ENCODE measurements at regions not wholly inside any gene's neighbourhood (a gene's known extent, or its start where the extent isn't known, plus 50 kb on each side); places are given as distances from the start of the nearest gene placed in this dataset.

GRCh38 chr12:91361864-91362263 is 179.2 kb upstream of the DCN start:
- TF ChIP-seq, protein P1, sequence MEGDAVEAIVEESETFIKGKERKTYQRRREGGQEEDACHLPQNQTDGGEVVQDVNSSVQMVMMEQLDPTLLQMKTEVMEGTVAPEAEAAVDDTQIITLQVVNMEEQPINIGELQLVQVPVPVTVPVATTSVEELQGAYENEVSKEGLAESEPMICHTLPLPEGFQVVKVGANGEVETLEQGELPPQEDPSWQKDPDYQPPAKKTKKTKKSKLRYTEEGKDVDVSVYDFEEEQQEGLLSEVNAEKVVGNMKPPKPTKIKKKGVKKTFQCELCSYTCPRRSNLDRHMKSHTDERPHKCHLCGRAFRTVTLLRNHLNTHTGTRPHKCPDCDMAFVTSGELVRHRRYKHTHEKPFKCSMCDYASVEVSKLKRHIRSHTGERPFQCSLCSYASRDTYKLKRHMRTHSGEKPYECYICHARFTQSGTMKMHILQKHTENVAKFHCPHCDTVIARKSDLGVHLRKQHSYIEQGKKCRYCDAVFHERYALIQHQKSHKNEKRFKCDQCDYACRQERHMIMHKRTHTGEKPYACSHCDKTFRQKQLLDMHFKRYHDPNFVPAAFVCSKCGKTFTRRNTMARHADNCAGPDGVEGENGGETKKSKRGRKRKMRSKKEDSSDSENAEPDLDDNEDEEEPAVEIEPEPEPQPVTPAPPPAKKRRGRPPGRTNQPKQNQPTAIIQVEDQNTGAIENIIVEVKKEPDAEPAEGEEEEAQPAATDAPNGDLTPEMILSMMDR (IDR thresholded peaks at IDR 0.05; ENCODE audit: borderline replicate concordance, extremely low read depth, low read length, poor library complexity, severe bottlenecking), result peak; percentile 69
- TF ChIP-seq EZH2 (IDR thresholded peaks at IDR 0.05; ENCODE audit: borderline replicate concordance, low read depth, low read length, severe bottlenecking), result no peak
